HG03354 (cell line): ENCODE measurements at regions not wholly inside any gene's neighbourhood (a gene's known extent, or its start where the extent isn't known, plus 50 kb on each side); places are given as distances from the start of the nearest gene placed in this dataset.
"Not testable (repeated sequence)": the region's sequence is repeated elsewhere in the genome, so short reads cannot be mapped to it uniquely, and the experiment has no call there.

Source experiments
- ATAC-seq: cut with Tn5 transposase; IDR thresholded peaks from one replicate; pipeline ENCODE4 v1.9.1; 2021; ENCODE audit warnings: mild to moderate bottlenecking; ENCODE audit not compliant: unreplicated experiment, poor library complexity, severe bottlenecking

GRCh38 chr5:36739751-36740221, 133.4 kb downstream of the SLC1A3 start:
- ATAC-seq = peak; percentile 74

DNA sequence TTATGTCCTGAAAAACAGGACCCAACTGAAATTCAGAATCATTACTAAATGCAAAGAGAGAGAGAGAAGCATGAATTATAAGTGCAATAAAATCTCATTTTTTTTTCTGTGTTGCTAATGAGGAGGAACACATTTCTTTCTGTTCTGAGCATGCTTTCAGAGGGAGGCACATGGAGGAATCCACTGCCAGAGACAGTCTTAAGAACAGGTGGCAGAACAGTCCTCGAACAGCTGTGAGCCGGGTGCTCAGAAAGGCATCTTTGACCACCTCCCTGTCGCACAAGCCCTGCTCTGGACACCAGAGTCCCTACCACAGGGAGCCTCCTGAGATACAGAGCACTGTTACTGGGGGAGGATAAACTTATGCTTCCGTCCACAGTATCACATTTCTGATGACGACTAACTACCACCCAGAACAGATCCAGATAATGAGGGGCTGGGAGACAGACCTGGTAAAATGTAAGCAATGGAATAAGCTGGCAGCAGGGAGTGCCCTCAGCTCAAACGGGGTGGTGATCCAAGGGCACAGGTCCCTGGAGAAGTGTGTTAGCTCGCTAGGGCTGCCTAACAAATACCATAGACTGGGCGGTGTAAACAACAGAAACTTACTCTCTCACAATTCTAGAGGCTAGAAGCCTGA, 134.0 kb downstream of the SLC1A3 start:
- no peak for ATAC-seq

- ATAC-seq = no peak
These were observed 134.7 kb downstream of the SLC1A3 start for GRCh38 chr5:36741128-36741527.

DNA sequence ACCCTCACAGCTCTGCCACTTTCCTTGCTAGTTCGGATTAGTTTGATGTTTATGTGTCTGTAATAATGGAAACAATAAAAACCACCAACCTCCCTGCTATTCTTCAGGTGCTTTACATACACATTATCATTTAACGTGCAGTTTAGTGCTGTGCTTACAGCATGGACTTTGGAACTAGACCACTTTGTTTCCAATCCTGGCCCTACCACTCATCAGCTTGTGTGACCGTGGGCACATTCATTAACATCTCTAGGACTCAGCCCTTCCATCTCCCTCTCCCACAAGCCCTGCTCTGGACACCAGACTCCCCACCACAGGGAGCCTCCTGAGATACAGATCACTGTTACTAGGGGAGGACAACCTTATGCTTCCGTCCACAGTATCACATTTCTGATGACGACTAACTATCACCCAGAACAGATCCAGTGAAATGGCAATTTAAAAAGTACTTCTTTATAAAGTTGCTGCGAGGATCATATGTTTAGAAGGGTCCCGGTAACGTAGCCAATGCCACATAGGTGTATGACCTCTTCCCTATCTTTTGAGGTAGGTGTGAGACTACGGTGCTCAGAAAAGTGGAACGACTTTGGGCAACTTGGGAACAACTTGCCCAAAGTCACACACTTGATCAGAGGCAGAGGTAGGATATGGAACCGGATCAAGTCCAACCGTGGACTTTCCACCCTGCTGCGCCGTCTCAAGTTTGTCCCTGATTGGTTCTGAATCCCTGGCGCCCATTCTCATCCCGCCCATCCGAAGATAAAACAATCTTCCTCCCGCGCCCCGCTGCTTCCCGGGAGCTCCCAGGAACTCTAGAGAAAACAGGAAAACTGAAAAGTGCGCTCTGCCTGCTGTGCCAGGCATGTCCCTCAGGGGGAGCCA, 132.4 kb upstream of the NIPBL start:
- peak; percentile 13 for ATAC-seq

DNA sequence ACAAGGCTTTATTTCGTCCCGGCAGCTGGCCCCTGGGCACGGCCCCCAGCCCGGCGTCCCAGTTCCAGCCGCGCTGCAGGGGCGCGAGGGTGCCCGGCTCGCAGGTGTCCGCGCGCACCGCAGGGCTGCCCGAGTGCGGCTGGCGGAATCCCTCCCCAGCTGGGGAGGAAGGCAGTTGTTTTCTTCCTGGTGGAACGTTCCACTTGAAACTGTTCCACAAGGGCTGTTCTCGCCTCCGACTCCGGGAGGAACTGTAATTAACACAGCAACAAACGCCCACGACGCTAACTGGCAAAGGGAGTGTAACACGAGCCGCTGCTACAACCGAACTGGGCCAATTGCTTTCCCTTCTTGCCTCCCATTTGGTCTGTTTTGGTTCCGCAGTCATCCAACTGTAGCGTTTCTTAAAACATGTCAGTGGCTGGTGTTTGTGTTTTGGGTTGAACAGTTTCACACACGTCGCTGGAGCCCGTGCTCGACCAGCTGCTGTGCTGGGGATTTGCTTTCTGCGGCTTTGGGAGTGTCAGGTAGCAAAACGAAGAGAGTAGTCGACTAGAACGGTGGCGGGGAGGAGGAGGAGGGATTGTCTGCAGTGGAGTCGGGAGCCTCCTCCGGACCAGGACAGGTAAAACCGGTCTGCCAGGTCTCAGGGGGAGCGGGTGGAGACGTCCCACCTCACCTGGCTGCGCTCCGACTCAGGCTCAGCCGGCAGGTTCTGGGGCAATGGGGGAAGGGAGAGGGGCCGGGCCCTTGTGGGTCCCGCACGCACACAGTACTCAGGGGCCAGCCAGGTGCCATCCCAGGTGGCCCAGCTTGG, 131.6 kb upstream of the NIPBL start:
- peak; percentile 78 for ATAC-seq

GRCh38 chr5:36747794-36748193, 128.8 kb upstream of the NIPBL start:
- not testable (repeated sequence) for ATAC-seq

DNA sequence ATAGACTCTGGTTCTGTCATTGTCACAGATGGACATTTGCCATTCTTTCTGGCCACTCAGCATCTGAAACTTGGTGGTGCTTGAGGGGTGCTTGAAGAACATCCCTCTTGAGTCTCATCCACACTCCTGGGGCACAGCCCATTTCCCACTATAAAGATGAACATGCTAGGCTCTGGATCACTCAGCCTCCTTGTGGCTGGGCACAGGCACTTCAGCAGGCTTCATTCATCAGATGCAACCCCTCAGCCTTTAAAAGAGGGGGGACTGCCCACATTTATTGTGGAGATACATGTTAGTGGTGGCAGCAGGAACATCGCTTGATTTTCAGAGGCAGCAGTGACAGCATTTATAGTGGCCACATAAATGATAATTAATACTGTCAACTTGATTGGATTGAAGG, 124.7 kb upstream of the NIPBL start:
- no peak for ATAC-seq

DNA sequence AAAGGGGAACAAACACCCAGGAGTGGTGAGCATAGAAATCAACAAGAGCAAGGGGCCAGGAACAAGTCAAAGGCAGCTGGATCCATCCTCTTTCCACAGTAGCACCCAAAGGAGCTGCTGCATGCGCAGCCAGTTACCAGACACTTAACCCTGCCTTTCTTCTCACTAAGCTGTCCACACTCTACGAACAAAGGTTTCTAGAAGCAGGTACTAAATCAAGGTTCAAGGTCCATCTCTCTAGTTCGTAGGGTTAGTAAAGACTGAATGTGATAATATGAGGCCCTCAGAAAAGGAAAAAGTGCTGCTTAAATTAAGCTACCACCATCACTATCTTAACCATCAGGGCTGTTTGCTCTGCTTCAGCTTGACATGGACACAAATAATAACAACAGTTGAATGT, 121.2 kb upstream of the NIPBL start:
- no peak for ATAC-seq

- no peak for ATAC-seq
These were observed 120.6 kb upstream of the NIPBL start for GRCh38 chr5:36755920-36756488.

GRCh38 chr5:36756848-36757247, 119.7 kb upstream of the NIPBL start:
- no peak for ATAC-seq

DNA sequence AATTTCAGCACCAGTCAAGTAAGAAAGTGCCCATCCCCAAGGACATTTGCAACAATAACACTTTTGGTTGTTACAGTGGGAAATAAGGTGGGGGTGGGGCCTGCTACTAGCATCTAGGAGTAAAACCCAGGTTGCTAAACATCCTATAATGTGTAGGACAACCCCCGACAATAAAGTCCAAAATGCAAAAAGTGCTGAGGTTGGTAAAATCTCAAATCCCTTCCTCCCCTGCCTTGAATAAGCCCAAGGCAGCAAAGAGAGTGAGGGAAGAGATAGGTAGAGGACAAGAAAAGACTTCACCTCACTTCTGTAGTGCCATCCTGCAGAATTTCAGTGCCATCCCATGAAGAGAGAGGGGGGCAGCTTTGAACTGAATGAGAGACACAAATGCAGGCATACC, 117.5 kb upstream of the NIPBL start:
- no peak for ATAC-seq

DNA sequence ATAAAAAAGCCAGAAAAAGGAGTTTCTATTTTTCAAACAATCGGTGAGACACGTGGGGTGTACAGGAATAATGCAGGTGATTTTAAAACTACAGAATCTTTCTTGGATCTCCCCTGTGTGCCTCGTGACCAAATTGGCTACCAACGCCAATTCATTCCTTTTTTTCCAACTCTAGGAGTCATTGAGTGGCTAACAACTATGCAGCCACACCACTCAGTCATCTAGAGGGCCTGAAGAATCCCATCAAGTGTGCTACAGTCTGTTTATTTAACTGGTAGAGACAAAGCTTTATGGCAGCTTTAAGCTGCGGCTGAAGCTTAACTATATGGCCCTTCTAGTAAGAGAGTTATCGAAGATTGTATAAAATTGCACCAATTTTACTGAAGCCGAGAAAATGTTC, 113.1 kb upstream of the NIPBL start:
- ATAC-seq = no peak

- no peak for ATAC-seq
These were observed 110.7 kb upstream of the NIPBL start for GRCh38 chr5:36765876-36766275.

DNA sequence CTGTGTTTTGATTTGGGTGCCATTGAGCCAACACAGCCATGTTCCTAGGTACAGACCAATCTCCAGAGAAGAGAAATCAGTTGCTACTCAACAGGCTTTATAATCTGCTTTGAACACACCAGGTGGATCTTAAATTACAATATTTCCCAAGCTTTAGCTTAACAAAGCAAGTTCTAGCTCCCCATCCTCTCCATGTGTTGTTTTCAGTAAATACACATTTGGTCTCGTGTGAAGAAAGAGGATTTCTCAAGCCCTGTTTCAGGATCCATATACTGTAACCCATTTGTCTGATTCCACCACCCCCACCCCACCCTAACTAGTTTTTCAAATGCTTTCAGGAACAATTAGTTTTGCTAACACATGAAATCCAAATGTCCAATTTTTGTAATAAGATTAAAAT, 109.6 kb upstream of the NIPBL start:
- no peak for ATAC-seq

GRCh38 chr5:36768450-36768849, 108.1 kb upstream of the NIPBL start:
- ATAC-seq = no peak

DNA sequence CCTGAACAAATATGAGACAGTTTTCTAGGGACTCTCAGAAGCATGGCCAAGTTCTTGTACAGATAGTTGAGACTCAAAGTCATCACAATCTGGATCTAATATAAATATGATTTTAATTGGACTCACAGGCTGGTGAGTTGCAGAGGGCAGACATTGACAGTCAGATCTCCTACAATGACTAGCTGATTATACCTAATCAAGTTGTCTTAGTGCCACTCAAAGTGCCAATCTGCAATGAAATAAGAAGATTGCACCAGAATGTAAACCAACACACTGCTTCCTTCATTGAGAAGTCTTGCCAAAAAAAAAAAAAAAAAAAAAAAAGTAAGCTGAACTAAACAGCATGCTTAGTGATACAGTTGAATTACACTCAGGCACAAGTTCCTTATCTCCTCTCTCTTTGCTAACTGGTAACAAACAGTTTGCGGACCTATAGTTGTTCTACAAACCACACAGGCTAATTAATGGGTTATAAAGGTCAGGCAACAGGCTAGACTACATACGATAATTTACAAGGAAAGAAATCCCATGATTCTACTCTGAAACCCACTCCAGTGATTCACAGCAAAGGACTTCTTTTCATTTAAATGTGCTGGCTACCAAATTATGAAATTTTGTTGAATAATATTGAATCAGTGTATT, 107.3 kb upstream of the NIPBL start:
- ATAC-seq = no peak

DNA sequence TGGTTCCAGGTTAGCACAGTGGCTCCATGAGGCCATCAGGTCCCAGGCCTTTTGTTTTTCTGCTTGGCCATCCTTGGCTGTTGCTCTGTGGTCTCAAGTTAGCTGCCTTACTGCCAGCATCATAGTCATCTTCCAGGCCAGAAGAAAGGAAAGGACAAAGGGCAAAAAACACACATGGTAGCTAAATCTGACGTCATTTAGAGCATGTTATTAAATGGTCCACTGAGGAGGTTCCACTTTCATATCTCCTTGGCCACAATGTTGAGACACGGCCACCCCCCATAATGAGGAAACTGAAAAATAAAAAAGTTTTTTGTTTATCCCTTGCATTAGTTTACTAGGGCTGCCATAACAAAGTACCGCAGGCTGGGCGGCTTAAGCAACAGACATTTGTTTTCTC, 106.4 kb upstream of the NIPBL start:
- ATAC-seq = no peak

GRCh38 chr5:36772276-36773140, 104.1 kb upstream of the NIPBL start:
- no peak for ATAC-seq
